Mesendoderm (in vitro differentiated cells): ENCODE measurements at regions not wholly inside any gene's neighbourhood (a gene's known extent, or its start where the extent isn't known, plus 50 kb on each side); places are given as distances from the start of the nearest gene placed in this dataset.

ENCODE experiments used
- DNase-seq: peaks from one replicate; pipeline ENCODE4 v3.0.0; 2013
- H2AK5ac ChIP-seq: 2 replicates; pipeline ENCODE4 v1.6.1; 2013; ENCODE audit warnings: low read length, inconsistent platforms
- H2BK120ac ChIP-seq: 2 replicates; pipeline ENCODE4 v1.6.1; 2013; ENCODE audit warnings: low read depth, mild to moderate bottlenecking, low read length, moderate library complexity, mixed read lengths
- H2BK15ac ChIP-seq: replicated peaks from 2 replicates; pipeline ENCODE4 v1.6.1; 2013; ENCODE audit warnings: low read depth, mild to moderate bottlenecking, moderate library complexity
- H2BK5ac ChIP-seq: 2 replicates; pipeline ENCODE4 v1.6.1; 2013; ENCODE audit warnings: low read length, inconsistent platforms
- H3K18ac ChIP-seq: 2 replicates; pipeline ENCODE4 v1.6.1; 2013; ENCODE audit warnings: mild to moderate bottlenecking, low read length, mixed read lengths
- H3K23ac ChIP-seq: one replicate; pipeline ENCODE4 v1.6.1; 2013; ENCODE audit warnings: low read length
- H3K27ac ChIP-seq: 2 replicates; pipeline ENCODE4 v1.5.1; 2013; ENCODE audit warnings: low read depth, mild to moderate bottlenecking, inconsistent platforms, low read length, moderate library complexity
- H3K27me3 ChIP-seq: 2 replicates; pipeline ENCODE4 v1.6.1; 2013; ENCODE audit warnings: low read length, control low read depth, mild to moderate bottlenecking, inconsistent platforms; ENCODE audit not compliant: insufficient read depth, poor library complexity
- H3K36me3 ChIP-seq: 2 replicates; pipeline ENCODE4 v1.6.1; 2013; ENCODE audit warnings: low read length, inconsistent platforms; ENCODE audit not compliant: control insufficient read depth, insufficient read depth
- H3K4ac ChIP-seq: one replicate; pipeline ENCODE4 v1.6.1; 2013; ENCODE audit warnings: low read depth, mild to moderate bottlenecking, low read length, moderate library complexity
- H3K4me1 ChIP-seq: 2 replicates; pipeline ENCODE4 v1.6.1; 2013; ENCODE audit warnings: low read depth, low read length, inconsistent platforms; ENCODE audit not compliant: control insufficient read depth
- H3K4me2 ChIP-seq: 2 replicates; pipeline ENCODE4 v1.6.1; 2013; ENCODE audit warnings: low read length
- H3K4me3 ChIP-seq: 2 replicates; pipeline ENCODE4 v1.5.1; 2013; ENCODE audit warnings: mild to moderate bottlenecking, low read length
- H3K56ac ChIP-seq: one replicate; pipeline ENCODE4 v1.6.1; 2013; ENCODE audit warnings: low read length
- H3K79me1 ChIP-seq: 2 replicates; pipeline ENCODE4 v1.6.1; 2013; ENCODE audit warnings: low read length, inconsistent platforms
- H3K79me2 ChIP-seq: 2 replicates; pipeline ENCODE4 v1.6.1; 2013; ENCODE audit warnings: mild to moderate bottlenecking, low read length; ENCODE audit not compliant: control insufficient read depth, insufficient read depth
- H3K9ac ChIP-seq: 2 replicates; pipeline ENCODE4 v1.6.1; 2013; ENCODE audit warnings: low read length, inconsistent platforms
- H4K5ac ChIP-seq: one replicate; pipeline ENCODE4 v1.6.1; 2013; ENCODE audit warnings: low read length
- H4K8ac ChIP-seq: one replicate; pipeline ENCODE4 v1.6.1; 2013; ENCODE audit warnings: low read depth, mild to moderate bottlenecking, control low read depth, low read length, moderate library complexity
- WGBS: extraction: QIAGEN DNeasy Blood & Tissue Kit; methylation state at CpG from one replicate; pipeline ENCODE4 v1.1.7; 2013; ENCODE audit warnings: low lambda C conversion rate, missing lambda C conversion rate; ENCODE audit not compliant: insufficient coverage; ENCODE audit errors: extremely low coverage; 5-methylcytosine and 5-hydroxymethylcytosine counted together

- DNase-seq: no peak
- H3K27me3 ChIP-seq: no peaks in the 10 kb centered on the region
- no peak overlapping the region for H2BK5ac ChIP-seq
- no peaks in the 10 kb centered on the region for H3K36me3 ChIP-seq
- no peak overlapping the region for H3K27ac ChIP-seq
- H2AK5ac ChIP-seq: no peak overlapping the region
- no peak overlapping the region for H4K8ac ChIP-seq
- no peak overlapping the region for H3K18ac ChIP-seq
- H3K4me3 ChIP-seq: no peak overlapping the region
- H4K5ac ChIP-seq: no peak overlapping the region
- WGBS: no CpG with 5 or more reads among the region's 1 CpG
- no peaks in the 10 kb centered on the region for H3K4me1 ChIP-seq
- peaks cover 9% of the 10 kb centered on the region for H3K79me1 ChIP-seq
- H3K4me2 ChIP-seq: no peak overlapping the region
- H3K23ac ChIP-seq: no peak overlapping the region
- H2BK15ac ChIP-seq: no peak overlapping the region
- H3K4ac ChIP-seq: peak overlapping the region; percentile 36
- no peak overlapping the region for H2BK120ac ChIP-seq
- H3K79me2 ChIP-seq: peaks cover 3% of the 10 kb centered on the region
- no peak overlapping the region for H3K9ac ChIP-seq
- H3K56ac ChIP-seq: no peak overlapping the region
These were observed 199.4 kb downstream of the ZEB2 start for GRCh38 chr2:144320491-144320890.

DNA sequence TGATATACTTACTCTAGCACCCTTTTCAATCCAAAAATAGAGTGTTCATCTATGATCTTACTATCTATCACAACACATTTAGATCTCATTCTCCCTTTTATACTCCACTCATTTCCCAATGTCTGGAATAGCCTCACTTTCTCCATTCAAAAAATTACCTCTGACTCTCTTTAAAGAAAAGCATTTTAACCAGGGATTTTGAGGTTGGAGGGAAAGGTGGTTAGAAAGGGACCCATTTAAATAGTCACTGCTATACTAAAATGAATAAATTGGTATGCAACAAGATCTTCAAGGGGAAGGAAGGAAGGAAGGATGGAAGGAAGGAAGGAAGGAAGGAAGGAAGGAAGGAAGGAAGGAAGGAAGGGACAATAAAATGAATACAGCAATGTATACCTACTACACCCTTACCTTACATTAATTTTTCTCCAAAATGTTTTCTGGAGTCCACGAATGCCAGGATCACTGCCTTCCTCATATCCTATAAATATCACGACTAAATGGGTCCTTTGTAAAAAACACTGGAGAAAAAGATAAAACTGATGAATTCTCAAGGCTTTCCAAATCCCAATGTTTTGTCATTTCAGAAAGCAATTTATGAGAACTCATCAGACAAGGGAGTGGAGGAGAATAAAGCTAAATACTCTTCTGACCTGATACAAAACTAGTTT is 202.7 kb downstream of the ZEB2 start:
- Histone ChIP-seq H3K4me2 (no peak overlapping the region), H3K27me3 (no peaks in the 10 kb centered on the region), H3K4ac (no peak overlapping the region), H3K4me3 (no peak overlapping the region), H3K56ac (no peak overlapping the region), H3K23ac (no peak overlapping the region), H3K79me2 (peaks cover 2% of the 10 kb centered on the region), H3K4me1 (no peaks in the 10 kb centered on the region), H3K79me1 (peaks cover 11% of the 10 kb centered on the region), H3K27ac (no peak overlapping the region), H4K8ac (no peak overlapping the region), H4K5ac (no peak overlapping the region), H2BK15ac (no peak overlapping the region), H3K18ac (no peak overlapping the region), H2BK5ac (no peak overlapping the region), H3K9ac (no peak overlapping the region), H2AK5ac (no peak overlapping the region), H2BK120ac (no peak overlapping the region), H3K36me3 (no peaks in the 10 kb centered on the region)
- DNase-seq: no peak
- WGBS: no CpG with 5 or more reads among the region's 2 CpGs

DNA sequence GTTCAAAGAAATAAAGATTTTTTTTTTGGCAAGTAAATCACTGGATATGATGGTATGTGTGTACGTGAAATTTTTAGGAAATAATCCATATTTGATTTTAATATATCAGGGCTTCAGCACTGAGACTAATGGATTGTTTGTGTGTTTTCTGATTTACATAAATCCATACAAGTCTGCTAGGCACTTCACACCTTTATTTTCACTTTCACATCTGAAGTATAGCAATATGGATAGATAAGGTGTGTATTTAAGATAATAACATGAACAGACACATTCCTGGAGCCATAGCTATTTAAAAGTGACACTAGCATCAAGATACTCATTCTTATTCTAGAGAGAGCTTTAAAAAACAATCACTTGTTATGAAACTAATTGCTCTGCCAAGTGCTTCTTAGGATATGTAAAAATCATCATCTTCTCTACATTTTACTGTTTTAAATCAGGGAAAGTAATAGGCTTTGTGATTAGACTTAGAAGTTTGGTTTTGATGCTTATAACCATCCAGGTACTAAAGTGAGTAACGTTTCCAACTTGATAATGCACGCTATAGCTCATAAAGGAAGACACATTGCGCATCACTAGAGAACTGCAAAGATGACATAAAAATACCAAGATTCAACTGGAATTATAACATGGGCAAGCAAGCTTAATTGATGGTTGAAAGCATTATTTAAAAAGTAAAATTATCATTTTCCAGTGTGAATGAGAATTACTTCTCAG is 208.9 kb downstream of the ZEB2 start:
- no peak overlapping the region for H3K4ac ChIP-seq
- H4K8ac ChIP-seq: no peak overlapping the region

DNA sequence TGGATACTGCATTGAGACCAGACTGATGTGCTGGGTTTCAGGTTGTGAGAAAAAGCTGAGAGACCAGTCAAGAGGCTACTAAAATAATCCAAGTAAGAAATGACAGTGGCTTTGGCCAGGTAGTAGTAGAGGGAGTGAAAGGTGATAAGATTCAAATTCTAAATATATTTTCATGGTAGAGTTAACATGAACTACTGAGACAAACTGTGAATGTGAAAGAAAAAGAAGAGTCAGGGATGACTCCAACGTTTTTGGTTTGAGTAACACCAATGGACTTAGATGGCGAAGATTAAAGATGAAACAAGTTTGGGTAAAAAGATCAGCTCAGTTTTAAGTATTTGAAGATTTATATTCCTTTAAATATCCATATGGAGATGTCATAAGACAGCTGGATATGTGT is 209.4 kb downstream of the ZEB2 start:
- no peak overlapping the region for H2BK15ac ChIP-seq
- H3K27ac ChIP-seq: no peak overlapping the region
- no peak overlapping the region for H4K8ac ChIP-seq
- no peaks in the 10 kb centered on the region for H3K4me1 ChIP-seq
- no peak overlapping the region for H4K5ac ChIP-seq
- H3K79me2 ChIP-seq: no peaks in the 10 kb centered on the region
- no peak overlapping the region for H3K23ac ChIP-seq
- no peak overlapping the region for H3K4me2 ChIP-seq
- no peak overlapping the region for H3K56ac ChIP-seq
- H3K4ac ChIP-seq: no peak overlapping the region
- DNase-seq: no peak
- no peak overlapping the region for H2BK120ac ChIP-seq
- no peak overlapping the region for H3K9ac ChIP-seq
- no peak overlapping the region for H2BK5ac ChIP-seq
- no peak overlapping the region for H3K4me3 ChIP-seq
- no peak overlapping the region for H2AK5ac ChIP-seq
- H3K36me3 ChIP-seq: no peaks in the 10 kb centered on the region
- H3K18ac ChIP-seq: no peak overlapping the region
- WGBS: no CpG with 5 or more reads among the region's 2 CpGs
- H3K79me1 ChIP-seq: peaks cover 3% of the 10 kb centered on the region
- H3K27me3 ChIP-seq: no peaks in the 10 kb centered on the region

More for the DNA sequence above, 208.9 kb downstream of the ZEB2 start:
- H3K79me1 ChIP-seq: peaks cover 3% of the 10 kb centered on the region
- H3K36me3 ChIP-seq: no peaks in the 10 kb centered on the region
- no peak overlapping the region for H2BK120ac ChIP-seq
- H3K23ac ChIP-seq: no peak overlapping the region
- no peak overlapping the region for H4K5ac ChIP-seq
- H2AK5ac ChIP-seq: no peak overlapping the region
- H3K27ac ChIP-seq: no peak overlapping the region
- H3K4me2 ChIP-seq: no peak overlapping the region
- H3K56ac ChIP-seq: no peak overlapping the region
- H3K4me1 ChIP-seq: no peaks in the 10 kb centered on the region
- H3K9ac ChIP-seq: no peak overlapping the region
- H3K79me2 ChIP-seq: no peaks in the 10 kb centered on the region
- no peak for DNase-seq
- H3K27me3 ChIP-seq: no peaks in the 10 kb centered on the region
- H2BK15ac ChIP-seq: no peak overlapping the region
- H3K4me3 ChIP-seq: no peak overlapping the region
- WGBS: no CpG with 5 or more reads among the region's 4 CpGs
- H3K18ac ChIP-seq: no peak overlapping the region
- H2BK5ac ChIP-seq: no peak overlapping the region

GRCh38 chr2:144307711-144308110 is 212.2 kb downstream of the ZEB2 start:
- WGBS: no CpG with 5 or more reads among the region's 2 CpGs
- H3K4me1 ChIP-seq: no peaks in the 10 kb centered on the region

More at GRCh38 chr2:144307711-144308110, 212.2 kb downstream of the ZEB2 start:
- H3K9ac ChIP-seq: no peak overlapping the region
- no peak overlapping the region for H3K4ac ChIP-seq
- no peak overlapping the region for H3K56ac ChIP-seq
- no peaks in the 10 kb centered on the region for H3K27me3 ChIP-seq
- H2AK5ac ChIP-seq: no peak overlapping the region
- H4K8ac ChIP-seq: no peak overlapping the region
- no peak overlapping the region for H3K27ac ChIP-seq
- H3K18ac ChIP-seq: no peak overlapping the region
- peaks cover 6% of the 10 kb centered on the region for H3K79me1 ChIP-seq
- no peak overlapping the region for H2BK15ac ChIP-seq
- H2BK5ac ChIP-seq: no peak overlapping the region
- no peaks in the 10 kb centered on the region for H3K36me3 ChIP-seq
- no peaks in the 10 kb centered on the region for H3K79me2 ChIP-seq
- H2BK120ac ChIP-seq: no peak overlapping the region
- no peak overlapping the region for H4K5ac ChIP-seq
- H3K4me3 ChIP-seq: no peak overlapping the region
- H3K23ac ChIP-seq: no peak overlapping the region
- H3K4me2 ChIP-seq: no peak overlapping the region
- DNase-seq: no peak
